Erythroblast (primary cell): ENCODE measurements at regions not wholly inside any gene's neighbourhood (a gene's known extent, or its start where the extent isn't known, plus 50 kb on each side); places are given as distances from the start of the nearest gene placed in this dataset.

Source experiments
- GATA1 ChIP-seq: IDR thresholded peaks from 2 replicates; pipeline ENCODE4 v1.6.1; 2011; ENCODE audit warnings: low read depth, mild to moderate bottlenecking, control low read depth, low read length, moderate library complexity
- POLR2A ChIP-seq: IDR thresholded peaks from 2 replicates; pipeline ENCODE4 v1.6.1; 2011; ENCODE audit warnings: mild to moderate bottlenecking, low read length

DNA sequence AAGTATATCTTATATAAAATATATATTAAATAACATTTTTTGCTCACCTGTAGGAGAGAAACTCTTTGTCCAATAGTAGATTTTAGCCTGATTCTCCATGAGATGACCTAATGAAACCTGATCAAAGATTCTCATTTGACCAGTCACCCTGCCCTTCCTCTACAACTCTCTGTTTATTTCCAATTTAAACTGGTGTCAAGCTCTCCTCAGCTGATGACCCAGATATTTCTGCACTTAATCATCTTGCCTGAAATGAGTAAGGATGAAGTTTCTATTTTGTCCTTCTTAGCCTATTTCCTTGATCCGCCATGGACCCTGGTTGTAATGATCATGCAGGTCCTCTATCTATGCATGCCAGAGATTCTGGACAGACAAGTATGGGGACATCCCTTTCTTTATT, 179.3 kb upstream of the FGF10 start:
- TF ChIP-seq POLR2A (no peak), GATA1 (no peak)
